GM18520 (cell line): ENCODE measurements at regions not wholly inside any gene's neighbourhood (a gene's known extent, or its start where the extent isn't known, plus 50 kb on each side); places are given as distances from the start of the nearest gene placed in this dataset.

Experiments
- ATAC-seq: cut with Tn5 transposase; IDR thresholded peaks from one replicate; pipeline ENCODE4 v1.9.1; 2021; ENCODE audit not compliant: unreplicated experiment

GRCh38 chr2:150417278-150417677 lies 70.2 kb downstream of the RND3 start:
- ATAC-seq: no peak

GRCh38 chr2:150415022-150415421 lies 72.4 kb downstream of the RND3 start:
- ATAC-seq: no peak

GRCh38 chr2:150413910-150414309 lies 73.6 kb downstream of the RND3 start:
- no peak for ATAC-seq

GRCh38 chr2:150413366-150413765 lies 74.1 kb downstream of the RND3 start:
- no peak for ATAC-seq

GRCh38 chr2:150410809-150411208 lies 76.7 kb downstream of the RND3 start:
- no peak for ATAC-seq

GRCh38 chr2:150409196-150409595 lies 78.3 kb downstream of the RND3 start:
- ATAC-seq: no peak

- ATAC-seq: peak; percentile 63
Observed at GRCh38 chr2:150404147-150404546, 83.3 kb downstream of the RND3 start.

GRCh38 chr2:150403457-150403856 lies 84.0 kb downstream of the RND3 start:
- ATAC-seq: peak; percentile 99

GRCh38 chr2:150402953-150403352 lies 84.5 kb downstream of the RND3 start:
- ATAC-seq: no peak

GRCh38 chr2:150400849-150401248 lies 86.6 kb downstream of the RND3 start:
- ATAC-seq: no peak

- no peak for ATAC-seq
Observed at GRCh38 chr2:150392614-150393013, 94.9 kb downstream of the RND3 start.

GRCh38 chr2:150391779-150392178 lies 95.7 kb downstream of the RND3 start:
- ATAC-seq: peak; percentile 93

- no peak for ATAC-seq
Observed at GRCh38 chr2:150389447-150389846, 98.0 kb downstream of the RND3 start.

- no peak for ATAC-seq
Observed at GRCh38 chr2:150388289-150388625, 99.2 kb downstream of the RND3 start.

- ATAC-seq: no peak
Observed at GRCh38 chr2:150387586-150388288, 99.7 kb downstream of the RND3 start.

- no peak for ATAC-seq
Observed at GRCh38 chr2:150385211-150385610, 102.3 kb downstream of the RND3 start.

- ATAC-seq: no peak
Observed at GRCh38 chr2:150383587-150383986, 103.9 kb downstream of the RND3 start.

- no peak for ATAC-seq
Observed at GRCh38 chr2:150379166-150379565, 108.3 kb downstream of the RND3 start.

GRCh38 chr2:150378686-150379085 lies 108.8 kb downstream of the RND3 start:
- no peak for ATAC-seq

- no peak for ATAC-seq
Observed at GRCh38 chr2:150376553-150377335, 110.7 kb downstream of the RND3 start.

- ATAC-seq: no peak
Observed at GRCh38 chr2:150375333-150375732, 112.1 kb downstream of the RND3 start.

- no peak for ATAC-seq
Observed at GRCh38 chr2:150374492-150374891, 113.0 kb downstream of the RND3 start.

GRCh38 chr2:150373374-150373773 lies 114.1 kb downstream of the RND3 start:
- ATAC-seq: no peak
